ENCODE measurements at regions not wholly inside any gene's neighbourhood (a gene's known extent, or its start where the extent isn't known, plus 50 kb on each side); places are given as distances from the start of the nearest gene placed in this dataset.

DNA sequence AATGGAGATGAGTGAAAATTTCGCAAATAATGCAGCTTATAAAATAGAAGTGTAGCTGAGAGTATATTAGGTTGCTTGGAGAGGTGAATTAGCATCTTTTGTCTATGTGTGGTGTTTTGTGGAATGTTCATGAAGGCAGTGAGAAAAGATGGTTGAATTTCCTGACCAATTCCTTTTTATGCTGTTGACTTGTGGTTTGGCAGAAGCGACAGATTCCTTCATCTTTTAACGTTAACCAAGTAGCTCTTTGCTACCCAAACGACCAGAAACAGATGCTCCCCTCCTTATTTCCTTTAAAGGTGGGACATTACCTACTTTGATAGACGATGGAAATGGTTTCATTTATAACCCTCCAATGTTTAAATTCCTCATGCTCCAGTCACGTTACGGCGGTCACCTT is 390.5 kb downstream of the QKI start:
- Histone ChIP-seq H4K8ac (ENCODE audit: low read length) (no peak overlapping the region), H3K79me1 (replicated peaks; ENCODE audit: low read length, poor library complexity, severe bottlenecking) (no peaks in the 10 kb centered on the region), H3K4ac (ENCODE audit: low read depth in 1 of 2, low read length in 2 of 2) (no peak overlapping the region), H3K14ac (ENCODE audit: low read length in 2 of 2) (no peak overlapping the region), H2BK15ac (ENCODE audit: low read depth, poor library complexity, severe bottlenecking) (no peak overlapping the region), H3K23ac (ENCODE audit: low read length in 2 of 2) (no peak overlapping the region), H3K9me3 (ENCODE audit: control insufficient read depth, low read length) (no peaks in the 10 kb centered on the region), H2AFZ (ENCODE audit: low read depth, low read length) (no peak overlapping the region), H3K36me3 (ENCODE audit: control insufficient read depth in 1 of 2, insufficient read depth in 2 of 2, low read depth in 1 of 2, low read length in 2 of 2) (no peaks in the 10 kb centered on the region), H2BK120ac (ENCODE audit: low read depth, low read length) (no peak overlapping the region), H3K4me3 (ENCODE audit: insufficient read depth in 1 of 2, low read depth in 1 of 2, low read length in 2 of 2) (no peak overlapping the region), H4K91ac (ENCODE audit: low read length) (no peak overlapping the region), H3K4me2 (ENCODE audit: low read length, poor library complexity, severe bottlenecking) (no peak overlapping the region), H3K27me3 (ENCODE audit: control insufficient read depth in 1 of 2, insufficient read depth in 1 of 2, low read length in 2 of 2) (no peaks in the 10 kb centered on the region), H3K4me1 (ENCODE audit: control insufficient read depth, insufficient read depth, low read depth, low read length) (peaks cover 2% of the 10 kb centered on the region), H3K18ac (ENCODE audit: low read depth in 1 of 2, low read length in 2 of 2) (no peak overlapping the region), H3K9ac (ENCODE audit: low read length) (no peak overlapping the region), H2AK5ac (ENCODE audit: low read length, severe bottlenecking) (no peak overlapping the region), H2BK12ac (ENCODE audit: low read length in 2 of 2) (no peak overlapping the region), H2BK5ac (ENCODE audit: low read depth, low read length, poor library complexity, severe bottlenecking) (no peak overlapping the region), H3K27ac (ENCODE audit: low read length, poor library complexity, severe bottlenecking) (no peak overlapping the region)
- no peak for DNase-seq
- 90% methylated on average over 4 of the region's 8 CpGs for WGBS

DNA sequence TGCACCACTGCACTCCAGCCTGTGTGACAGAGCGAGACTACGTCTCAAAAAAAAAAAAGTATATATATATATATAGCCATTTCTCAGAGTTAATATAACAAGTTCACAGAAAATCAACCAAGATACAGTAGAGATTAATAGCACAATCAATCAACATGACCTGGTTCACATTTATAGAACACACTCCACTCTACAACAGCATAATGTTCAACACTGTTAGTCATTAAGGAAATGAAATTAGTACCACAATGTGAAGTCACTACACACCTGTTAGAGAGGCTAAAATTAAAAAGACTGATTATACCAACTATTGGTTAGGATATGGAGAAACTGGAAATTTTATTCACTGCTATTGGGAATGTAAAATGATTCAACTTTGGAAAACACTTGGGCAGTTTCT is 387.7 kb downstream of the QKI start:
- no peak overlapping the region for H3K27ac ChIP-seq (ENCODE audit: low read length, poor library complexity, severe bottlenecking)
- no peak overlapping the region for H4K8ac ChIP-seq (ENCODE audit: low read length)
- H3K14ac ChIP-seq (ENCODE audit: low read length in 2 of 2) = no peak overlapping the region
- H2BK15ac ChIP-seq (ENCODE audit: low read depth, poor library complexity, severe bottlenecking) = no peak overlapping the region
- no peak overlapping the region for H2AFZ ChIP-seq (ENCODE audit: low read depth, low read length)
- no peak overlapping the region for H2AK5ac ChIP-seq (ENCODE audit: low read length, severe bottlenecking)
- no peak overlapping the region for H2BK120ac ChIP-seq (ENCODE audit: low read depth, low read length)
- WGBS = no CpG with 5 or more reads among the region's 2 CpGs
- H2BK12ac ChIP-seq (ENCODE audit: low read length in 2 of 2) = no peak overlapping the region
- H3K9me3 ChIP-seq (ENCODE audit: control insufficient read depth, low read length) = no peaks in the 10 kb centered on the region
- DNase-seq = no peak
- no peak overlapping the region for H3K18ac ChIP-seq (ENCODE audit: low read depth in 1 of 2, low read length in 2 of 2)
- H3K27me3 ChIP-seq (ENCODE audit: control insufficient read depth in 1 of 2, insufficient read depth in 1 of 2, low read length in 2 of 2) = no peaks in the 10 kb centered on the region
- H2BK5ac ChIP-seq (ENCODE audit: low read depth, low read length, poor library complexity, severe bottlenecking) = no peak overlapping the region
- no peak overlapping the region for H3K23ac ChIP-seq (ENCODE audit: low read length in 2 of 2)
- H3K79me1 ChIP-seq (replicated peaks; ENCODE audit: low read length, poor library complexity, severe bottlenecking) = no peaks in the 10 kb centered on the region
- no peak overlapping the region for H3K9ac ChIP-seq (ENCODE audit: low read length)
- H3K4me2 ChIP-seq (ENCODE audit: low read length, poor library complexity, severe bottlenecking) = no peak overlapping the region
- peaks cover 2% of the 10 kb centered on the region for H3K4me1 ChIP-seq (ENCODE audit: control insufficient read depth, insufficient read depth, low read depth, low read length)
- H3K36me3 ChIP-seq (ENCODE audit: control insufficient read depth in 1 of 2, insufficient read depth in 2 of 2, low read depth in 1 of 2, low read length in 2 of 2) = no peaks in the 10 kb centered on the region
- H3K4ac ChIP-seq (ENCODE audit: low read depth in 1 of 2, low read length in 2 of 2) = no peak overlapping the region
- H4K91ac ChIP-seq (ENCODE audit: low read length) = no peak overlapping the region
- no peak overlapping the region for H3K4me3 ChIP-seq (ENCODE audit: insufficient read depth in 1 of 2, low read depth in 1 of 2, low read length in 2 of 2)

DNA sequence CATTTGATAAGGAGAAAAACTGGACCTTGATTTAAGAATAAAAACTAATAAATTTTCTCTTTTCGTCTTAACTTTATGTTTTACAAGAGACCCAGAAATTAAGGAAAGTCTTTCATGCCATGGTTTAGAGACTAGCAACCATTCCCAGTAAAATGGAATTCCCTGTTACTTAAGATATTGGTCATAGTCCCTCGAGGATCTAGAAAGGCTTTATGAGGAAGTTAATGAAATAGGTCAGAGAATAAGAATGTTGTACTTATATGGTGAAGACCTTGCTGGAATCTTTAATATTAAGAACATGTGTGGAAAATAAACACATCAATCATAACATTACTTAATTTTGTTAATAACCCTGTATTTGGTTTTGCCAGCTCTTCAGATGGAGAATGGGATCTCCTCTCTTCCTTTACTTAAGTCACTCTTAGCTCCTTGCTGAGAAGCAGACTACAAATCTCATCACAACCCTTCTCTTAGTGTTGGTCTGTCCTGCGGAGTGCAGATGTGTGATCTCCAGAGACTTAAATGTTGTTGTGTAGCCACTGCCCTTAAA is 382.9 kb downstream of the QKI start:
- Histone ChIP-seq H2AFZ (ENCODE audit: low read depth, low read length) (no peak overlapping the region), H3K79me1 (replicated peaks; ENCODE audit: low read length, poor library complexity, severe bottlenecking) (no peaks in the 10 kb centered on the region), H3K4ac (ENCODE audit: low read depth in 1 of 2, low read length in 2 of 2) (no peak overlapping the region), H2BK5ac (ENCODE audit: low read depth, low read length, poor library complexity, severe bottlenecking) (no peak overlapping the region), H3K23ac (ENCODE audit: low read length in 2 of 2) (no peak overlapping the region), H4K91ac (ENCODE audit: low read length) (no peak overlapping the region), H3K27ac (ENCODE audit: low read length, poor library complexity, severe bottlenecking) (no peak overlapping the region), H2BK15ac (ENCODE audit: low read depth, poor library complexity, severe bottlenecking) (no peak overlapping the region), H3K4me3 (ENCODE audit: insufficient read depth in 1 of 2, low read depth in 1 of 2, low read length in 2 of 2) (no peak overlapping the region), H2BK12ac (ENCODE audit: low read length in 2 of 2) (no peak overlapping the region), H3K9me3 (ENCODE audit: control insufficient read depth, low read length) (no peaks in the 10 kb centered on the region), H3K27me3 (ENCODE audit: control insufficient read depth in 1 of 2, insufficient read depth in 1 of 2, low read length in 2 of 2) (no peaks in the 10 kb centered on the region), H3K14ac (ENCODE audit: low read length in 2 of 2) (no peak overlapping the region), H2BK120ac (ENCODE audit: low read depth, low read length) (no peak overlapping the region), H3K4me2 (ENCODE audit: low read length, poor library complexity, severe bottlenecking) (no peak overlapping the region), H4K8ac (ENCODE audit: low read length) (no peak overlapping the region), H3K18ac (ENCODE audit: low read depth in 1 of 2, low read length in 2 of 2) (no peak overlapping the region), H3K4me1 (ENCODE audit: control insufficient read depth, insufficient read depth, low read depth, low read length) (no peaks in the 10 kb centered on the region), H2AK5ac (ENCODE audit: low read length, severe bottlenecking) (no peak overlapping the region), H3K9ac (ENCODE audit: low read length) (no peak overlapping the region), H3K36me3 (ENCODE audit: control insufficient read depth in 1 of 2, insufficient read depth in 2 of 2, low read depth in 1 of 2, low read length in 2 of 2) (no peaks in the 10 kb centered on the region)
- no peak for DNase-seq
- 100% methylated on average over 1 of the region's 3 CpGs for WGBS

DNA sequence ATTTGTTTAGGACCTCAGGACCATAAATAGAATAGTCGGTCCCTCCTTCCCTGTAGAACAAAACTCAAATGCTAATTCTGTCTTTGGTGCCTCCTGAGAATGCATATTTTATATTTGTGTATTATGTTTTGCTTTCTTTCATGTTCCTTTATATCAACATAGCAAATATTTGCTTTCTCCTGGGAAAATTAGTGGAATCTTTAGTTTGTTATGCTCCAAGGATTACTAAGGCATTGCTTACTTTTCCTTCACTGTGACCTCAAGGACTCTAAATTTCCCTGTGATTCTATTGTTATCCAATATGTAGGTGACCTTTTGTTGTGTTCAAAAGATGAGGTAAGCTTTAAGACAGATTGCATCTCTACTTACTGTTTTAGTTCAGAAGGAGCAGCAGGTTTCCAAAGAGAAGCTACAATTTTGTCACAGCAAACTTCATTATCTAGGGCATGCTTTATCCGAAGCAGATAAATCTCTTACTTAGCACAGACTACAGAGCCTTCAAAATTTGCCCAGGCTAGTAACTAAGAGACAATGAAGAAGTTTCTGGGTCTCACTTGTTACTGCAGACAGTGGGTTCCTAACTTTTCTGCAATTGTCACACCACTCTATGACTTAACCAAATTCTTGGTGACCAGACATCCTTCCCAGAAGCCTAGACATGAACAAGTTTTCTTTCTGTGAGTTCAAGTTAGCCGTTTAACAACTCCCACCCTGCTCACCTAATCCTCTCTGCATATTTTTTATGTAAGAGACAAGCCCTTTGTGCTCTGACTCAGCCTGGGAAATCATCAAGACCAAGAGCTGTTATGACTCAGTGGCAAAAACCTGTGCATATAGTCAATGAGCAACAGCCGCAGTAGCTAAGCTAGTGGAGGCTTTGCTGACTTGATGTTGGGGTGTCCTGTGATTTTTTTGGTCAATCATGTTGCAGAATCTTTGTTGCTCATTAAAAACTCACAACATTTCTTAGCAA is 378.8 kb downstream of the QKI start:
- WGBS = 59% methylated on average over 4 of the region's 4 CpGs
- Histone ChIP-seq H2BK12ac (ENCODE audit: low read length in 2 of 2) (no peak overlapping the region), H3K14ac (ENCODE audit: low read length in 2 of 2) (no peak overlapping the region)

More for the DNA sequence above, 378.8 kb downstream of the QKI start:
- H3K4me3 ChIP-seq (ENCODE audit: insufficient read depth in 1 of 2, low read depth in 1 of 2, low read length in 2 of 2) = no peak overlapping the region
- H3K4me2 ChIP-seq (ENCODE audit: low read length, poor library complexity, severe bottlenecking) = no peak overlapping the region
- no peak overlapping the region for H4K91ac ChIP-seq (ENCODE audit: low read length)
- no peak overlapping the region for H3K4ac ChIP-seq (ENCODE audit: low read depth in 1 of 2, low read length in 2 of 2)
- no peak overlapping the region for H2AFZ ChIP-seq (ENCODE audit: low read depth, low read length)
- H2BK120ac ChIP-seq (ENCODE audit: low read depth, low read length) = no peak overlapping the region
- DNase-seq = peak; percentile 70
- no peaks in the 10 kb centered on the region for H3K36me3 ChIP-seq (ENCODE audit: control insufficient read depth in 1 of 2, insufficient read depth in 2 of 2, low read depth in 1 of 2, low read length in 2 of 2)
- peak overlapping the region; percentile 9 for H2BK5ac ChIP-seq (ENCODE audit: low read depth, low read length, poor library complexity, severe bottlenecking)
- H3K18ac ChIP-seq (ENCODE audit: low read depth in 1 of 2, low read length in 2 of 2) = no peak overlapping the region
- H3K23ac ChIP-seq (ENCODE audit: low read length in 2 of 2) = no peak overlapping the region
- no peak overlapping the region for H2AK5ac ChIP-seq (ENCODE audit: low read length, severe bottlenecking)
- no peaks in the 10 kb centered on the region for H3K9me3 ChIP-seq (ENCODE audit: control insufficient read depth, low read length)
- no peaks in the 10 kb centered on the region for H3K4me1 ChIP-seq (ENCODE audit: control insufficient read depth, insufficient read depth, low read depth, low read length)
- H3K27me3 ChIP-seq (ENCODE audit: control insufficient read depth in 1 of 2, insufficient read depth in 1 of 2, low read length in 2 of 2) = no peaks in the 10 kb centered on the region
- no peaks in the 10 kb centered on the region for H3K79me1 ChIP-seq (replicated peaks; ENCODE audit: low read length, poor library complexity, severe bottlenecking)
- H4K8ac ChIP-seq (ENCODE audit: low read length) = no peak overlapping the region
- H2BK15ac ChIP-seq (ENCODE audit: low read depth, poor library complexity, severe bottlenecking) = no peak overlapping the region
- H3K9ac ChIP-seq (ENCODE audit: low read length) = no peak overlapping the region
- H3K27ac ChIP-seq (ENCODE audit: low read length, poor library complexity, severe bottlenecking) = peak overlapping the region; percentile 85
